ENCODE measurements at regions not wholly inside any gene's neighbourhood (a gene's known extent, or its start where the extent isn't known, plus 50 kb on each side); places are given as distances from the start of the nearest gene placed in this dataset.
"Not testable (repeated sequence)": the region's sequence is repeated elsewhere in the genome, so short reads cannot be mapped to it uniquely, and the experiment has no call there.

DNA sequence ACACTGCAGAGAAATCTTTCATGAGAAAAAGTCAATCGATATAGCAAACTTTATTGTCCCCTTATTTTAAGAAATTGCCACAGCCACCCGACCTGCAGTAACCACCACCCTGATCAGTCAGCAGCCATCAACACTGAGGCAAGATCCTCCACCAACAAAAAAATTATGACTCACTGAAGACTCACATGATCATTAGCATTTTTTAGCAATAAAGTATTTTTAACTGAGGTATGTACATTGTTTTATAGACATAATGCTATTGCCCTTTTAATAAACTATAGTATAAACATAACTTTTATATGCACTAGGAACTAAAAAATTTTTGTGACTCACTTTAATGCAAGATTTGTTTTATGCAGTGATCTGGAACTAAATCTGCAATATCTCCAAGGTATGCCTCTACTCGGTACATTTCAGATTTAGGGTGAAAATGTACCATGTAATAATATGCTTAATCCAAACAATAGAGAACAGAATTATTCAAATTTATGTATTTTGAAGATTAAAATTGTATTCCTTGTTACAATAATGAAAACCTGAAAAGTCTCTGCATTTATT, 79.2 kb upstream of the CEP126 start:
- no peak overlapping the region for H3K27ac ChIP-seq (ENCODE audit: low read depth, low read length)
- no peaks in the 10 kb centered on the region for H3K36me3 ChIP-seq (ENCODE audit: control insufficient read depth in 5 of 5, insufficient read depth in 5 of 5, low read length in 5 of 5)
- no peak overlapping the region for H3K9ac ChIP-seq (ENCODE audit: low read length in 5 of 5)
- no peaks in the 10 kb centered on the region for H3K9me3 ChIP-seq (ENCODE audit: control insufficient read depth in 5 of 5, low read length in 5 of 5)
- no peaks in the 10 kb centered on the region for H3K27me3 ChIP-seq (ENCODE audit: control insufficient read depth in 5 of 5, insufficient read depth in 4 of 5, low read length in 5 of 5)
- no peaks in the 10 kb centered on the region for H3K4me1 ChIP-seq (ENCODE audit: control insufficient read depth in 5 of 5, insufficient read depth in 5 of 5, low read length in 5 of 5)
- H3K4me3 ChIP-seq (ENCODE audit: low read depth in 1 of 5, low read length in 5 of 5): no peak overlapping the region

GRCh38 chr11:101830475-101830874, 84.3 kb upstream of the CEP126 start:
- not testable (repeated sequence) for H3K27ac ChIP-seq (ENCODE audit: low read depth, low read length); H3K4me3 ChIP-seq (ENCODE audit: low read depth in 1 of 5, low read length in 5 of 5); H3K36me3 ChIP-seq (ENCODE audit: control insufficient read depth in 5 of 5, insufficient read depth in 5 of 5, low read length in 5 of 5); H3K9ac ChIP-seq (ENCODE audit: low read length in 5 of 5); H3K4me1 ChIP-seq (ENCODE audit: control insufficient read depth in 5 of 5, insufficient read depth in 5 of 5, low read length in 5 of 5); H3K27me3 ChIP-seq (ENCODE audit: control insufficient read depth in 5 of 5, insufficient read depth in 4 of 5, low read length in 5 of 5); H3K9me3 ChIP-seq (ENCODE audit: control insufficient read depth in 5 of 5, low read length in 5 of 5)

- Histone ChIP-seq H3K4me3 (ENCODE audit: low read depth in 1 of 5, low read length in 5 of 5) (no peak overlapping the region), H3K36me3 (ENCODE audit: control insufficient read depth in 5 of 5, insufficient read depth in 5 of 5, low read length in 5 of 5) (no peaks in the 10 kb centered on the region), H3K4me1 (ENCODE audit: control insufficient read depth in 5 of 5, insufficient read depth in 5 of 5, low read length in 5 of 5) (no peaks in the 10 kb centered on the region), H3K27me3 (ENCODE audit: control insufficient read depth in 5 of 5, insufficient read depth in 4 of 5, low read length in 5 of 5) (no peaks in the 10 kb centered on the region), H3K27ac (ENCODE audit: low read depth, low read length) (no peak overlapping the region), H3K9me3 (ENCODE audit: control insufficient read depth in 5 of 5, low read length in 5 of 5) (no peaks in the 10 kb centered on the region), H3K9ac (ENCODE audit: low read length in 5 of 5) (no peak overlapping the region)
Measured at GRCh38 chr11:101825531-101825930, 89.3 kb upstream of the CEP126 start.

- no peaks in the 10 kb centered on the region for H3K36me3 ChIP-seq (ENCODE audit: control insufficient read depth in 5 of 5, insufficient read depth in 5 of 5, low read length in 5 of 5)
- no peak overlapping the region for H3K4me3 ChIP-seq (ENCODE audit: low read depth in 1 of 5, low read length in 5 of 5)
- peaks cover 0 to 14% (median 5%) of the 10 kb centered on the region in 5 donors for H3K4me1 ChIP-seq (ENCODE audit: control insufficient read depth in 5 of 5, insufficient read depth in 5 of 5, low read length in 5 of 5)
- no peaks in the 10 kb centered on the region for H3K27me3 ChIP-seq (ENCODE audit: control insufficient read depth in 5 of 5, insufficient read depth in 4 of 5, low read length in 5 of 5)
- H3K9me3 ChIP-seq (ENCODE audit: control insufficient read depth in 5 of 5, low read length in 5 of 5): no peaks in the 10 kb centered on the region
- H3K27ac ChIP-seq (ENCODE audit: low read depth, low read length): no peak overlapping the region
- H3K9ac ChIP-seq (ENCODE audit: low read length in 5 of 5): no peak overlapping the region
Measured at GRCh38 chr11:101817581-101817980, 97.2 kb upstream of the CEP126 start.

DNA sequence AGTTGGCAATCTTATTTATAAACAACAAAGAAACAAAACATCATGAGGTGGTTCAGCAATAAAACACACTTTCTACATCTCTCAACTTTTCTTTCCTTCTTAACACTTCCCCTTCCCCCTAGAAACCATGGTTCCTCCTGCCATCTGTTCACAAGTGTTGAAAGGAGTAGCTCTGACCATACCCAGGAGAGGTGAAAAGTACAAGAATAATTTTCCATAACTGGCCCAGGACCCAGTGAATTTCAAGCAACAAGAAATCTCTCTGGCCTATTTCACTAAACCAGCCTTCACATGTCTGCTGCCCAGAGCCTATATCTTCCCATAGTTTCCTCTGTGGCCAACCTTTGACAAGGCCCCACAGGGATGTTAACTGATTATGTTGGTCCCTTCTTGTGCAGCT, 98.2 kb upstream of the CEP126 start:
- H3K4me3 ChIP-seq (ENCODE audit: low read depth in 1 of 5, low read length in 5 of 5): no peak overlapping the region
- H3K27ac ChIP-seq (ENCODE audit: low read depth, low read length): no peak overlapping the region
- no peaks in the 10 kb centered on the region for H3K36me3 ChIP-seq (ENCODE audit: control insufficient read depth in 5 of 5, insufficient read depth in 5 of 5, low read length in 5 of 5)
- peaks cover 0 to 14% (median 5%) of the 10 kb centered on the region in 5 donors for H3K4me1 ChIP-seq (ENCODE audit: control insufficient read depth in 5 of 5, insufficient read depth in 5 of 5, low read length in 5 of 5)
- no peaks in the 10 kb centered on the region for H3K9me3 ChIP-seq (ENCODE audit: control insufficient read depth in 5 of 5, low read length in 5 of 5)
- H3K9ac ChIP-seq (ENCODE audit: low read length in 5 of 5): no peak overlapping the region
- no peaks in the 10 kb centered on the region for H3K27me3 ChIP-seq (ENCODE audit: control insufficient read depth in 5 of 5, insufficient read depth in 4 of 5, low read length in 5 of 5)

GRCh38 chr11:101812546-101812945, 102.3 kb upstream of the CEP126 start:
- Histone ChIP-seq H3K4me3 (ENCODE audit: low read depth in 1 of 5, low read length in 5 of 5) (no peak overlapping the region), H3K27ac (ENCODE audit: low read depth, low read length) (no peak overlapping the region), H3K9ac (ENCODE audit: low read length in 5 of 5) (no peak overlapping the region), H3K4me1 (ENCODE audit: control insufficient read depth in 5 of 5, insufficient read depth in 5 of 5, low read length in 5 of 5) (peaks cover 0 to 11% (median 5%) of the 10 kb centered on the region in 5 donors), H3K27me3 (ENCODE audit: control insufficient read depth in 5 of 5, insufficient read depth in 4 of 5, low read length in 5 of 5) (no peaks in the 10 kb centered on the region), H3K9me3 (ENCODE audit: control insufficient read depth in 5 of 5, low read length in 5 of 5) (no peaks in the 10 kb centered on the region), H3K36me3 (ENCODE audit: control insufficient read depth in 5 of 5, insufficient read depth in 5 of 5, low read length in 5 of 5) (no peaks in the 10 kb centered on the region)

DNA sequence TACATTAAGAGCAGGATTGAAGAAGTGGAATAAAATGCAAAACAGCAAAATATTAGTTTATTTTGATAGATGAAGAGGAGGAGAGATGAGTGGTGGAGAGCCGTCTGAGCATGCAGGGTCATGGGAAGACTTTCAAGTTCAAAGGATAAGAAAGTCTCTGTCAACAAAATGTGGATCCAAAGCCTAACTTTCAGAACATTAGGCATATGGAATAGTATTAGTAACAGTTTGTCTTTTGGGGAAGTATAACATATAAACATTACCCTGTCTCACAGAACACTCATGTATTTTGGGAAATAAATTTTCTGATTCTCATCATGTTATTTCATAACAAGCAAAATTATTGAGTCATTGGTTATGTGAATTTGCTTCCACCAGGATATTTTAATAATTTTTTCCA, 104.3 kb upstream of the CEP126 start:
- H3K4me1 ChIP-seq (ENCODE audit: control insufficient read depth in 5 of 5, insufficient read depth in 5 of 5, low read length in 5 of 5): peaks cover 0 to 3% (median 0%) of the 10 kb centered on the region in 5 donors
- H3K27me3 ChIP-seq (ENCODE audit: control insufficient read depth in 5 of 5, insufficient read depth in 4 of 5, low read length in 5 of 5): no peaks in the 10 kb centered on the region
- H3K9me3 ChIP-seq (ENCODE audit: control insufficient read depth in 5 of 5, low read length in 5 of 5): no peaks in the 10 kb centered on the region
- no peak overlapping the region for H3K27ac ChIP-seq (ENCODE audit: low read depth, low read length)
- no peak overlapping the region for H3K4me3 ChIP-seq (ENCODE audit: low read depth in 1 of 5, low read length in 5 of 5)
- no peaks in the 10 kb centered on the region for H3K36me3 ChIP-seq (ENCODE audit: control insufficient read depth in 5 of 5, insufficient read depth in 5 of 5, low read length in 5 of 5)
- H3K9ac ChIP-seq (ENCODE audit: low read length in 5 of 5): no peak overlapping the region

- Histone ChIP-seq H3K9ac (ENCODE audit: low read length in 5 of 5) (no peak overlapping the region), H3K4me1 (ENCODE audit: control insufficient read depth in 5 of 5, insufficient read depth in 5 of 5, low read length in 5 of 5) (peaks cover 0 to 2% (median 0%) of the 10 kb centered on the region in 5 donors), H3K27ac (ENCODE audit: low read depth, low read length) (no peak overlapping the region), H3K27me3 (ENCODE audit: control insufficient read depth in 5 of 5, insufficient read depth in 4 of 5, low read length in 5 of 5) (no peaks in the 10 kb centered on the region), H3K36me3 (ENCODE audit: control insufficient read depth in 5 of 5, insufficient read depth in 5 of 5, low read length in 5 of 5) (no peaks in the 10 kb centered on the region), H3K9me3 (ENCODE audit: control insufficient read depth in 5 of 5, low read length in 5 of 5) (no peaks in the 10 kb centered on the region), H3K4me3 (ENCODE audit: low read depth in 1 of 5, low read length in 5 of 5) (no peak overlapping the region)
Measured at GRCh38 chr11:101807531-101807930, 107.3 kb upstream of the CEP126 start.

DNA sequence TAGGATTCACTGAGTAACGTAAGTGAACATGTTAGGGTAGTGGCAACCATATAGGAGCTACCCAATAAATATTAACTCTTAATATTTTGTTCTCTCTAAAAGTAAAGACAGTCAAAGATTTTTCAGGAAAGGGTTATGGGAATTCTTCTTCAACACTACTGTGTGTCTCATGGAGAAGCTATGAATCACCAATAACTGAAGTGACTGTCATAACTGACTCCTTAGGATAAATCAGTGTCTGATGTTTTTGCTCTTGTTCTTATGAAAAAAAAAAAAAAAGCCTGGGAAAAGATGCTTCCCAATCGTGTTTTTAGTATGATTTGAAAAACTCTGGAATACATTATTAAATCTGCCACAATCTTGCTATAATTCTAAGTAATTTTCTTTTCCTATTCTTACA, 111.2 kb upstream of the CEP126 start:
- H3K4me3 ChIP-seq (ENCODE audit: low read depth in 1 of 5, low read length in 5 of 5): no peak overlapping the region
- no peaks in the 10 kb centered on the region for H3K27me3 ChIP-seq (ENCODE audit: control insufficient read depth in 5 of 5, insufficient read depth in 4 of 5, low read length in 5 of 5)
- H3K4me1 ChIP-seq (ENCODE audit: control insufficient read depth in 5 of 5, insufficient read depth in 5 of 5, low read length in 5 of 5): no peaks in the 10 kb centered on the region

GRCh38 chr11:101797335-101797734, 117.5 kb upstream of the CEP126 start:
- Histone ChIP-seq H3K4me1 (ENCODE audit: control insufficient read depth in 5 of 5, insufficient read depth in 5 of 5, low read length in 5 of 5) (no peaks in the 10 kb centered on the region), H3K9ac (ENCODE audit: low read length in 5 of 5) (no peak overlapping the region), H3K9me3 (ENCODE audit: control insufficient read depth in 5 of 5, low read length in 5 of 5) (no peaks in the 10 kb centered on the region), H3K4me3 (ENCODE audit: low read depth in 1 of 5, low read length in 5 of 5) (no peak overlapping the region), H3K27me3 (ENCODE audit: control insufficient read depth in 5 of 5, insufficient read depth in 4 of 5, low read length in 5 of 5) (no peaks in the 10 kb centered on the region), H3K36me3 (ENCODE audit: control insufficient read depth in 5 of 5, insufficient read depth in 5 of 5, low read length in 5 of 5) (no peaks in the 10 kb centered on the region), H3K27ac (ENCODE audit: low read depth, low read length) (no peak overlapping the region)

More for the DNA sequence above, 111.2 kb upstream of the CEP126 start:
- no peak overlapping the region for H3K9ac ChIP-seq (ENCODE audit: low read length in 5 of 5)
- H3K9me3 ChIP-seq (ENCODE audit: control insufficient read depth in 5 of 5, low read length in 5 of 5): no peaks in the 10 kb centered on the region
- H3K27ac ChIP-seq (ENCODE audit: low read depth, low read length): no peak overlapping the region
- no peaks in the 10 kb centered on the region for H3K36me3 ChIP-seq (ENCODE audit: control insufficient read depth in 5 of 5, insufficient read depth in 5 of 5, low read length in 5 of 5)

DNA sequence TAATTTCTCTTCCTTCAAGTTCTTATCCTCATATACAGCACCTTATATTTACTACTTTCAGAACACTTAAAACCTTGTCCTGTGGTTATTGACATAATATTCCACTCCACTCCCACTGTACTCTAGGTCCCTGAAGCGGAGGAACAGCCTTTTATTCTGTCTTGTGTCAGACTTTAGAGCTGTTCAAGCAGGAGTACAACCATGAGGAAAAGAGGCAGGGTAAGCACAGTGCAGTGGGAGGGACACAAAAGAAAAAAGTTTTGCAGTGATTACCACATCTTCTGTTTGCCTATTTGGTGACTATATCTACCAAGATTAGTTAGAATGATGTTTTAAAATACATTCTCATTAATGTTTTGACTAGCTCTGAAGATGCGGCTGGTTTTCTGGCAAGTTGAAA, 122.0 kb upstream of the CEP126 start:
- Histone ChIP-seq H3K4me3 (ENCODE audit: low read depth in 1 of 5, low read length in 5 of 5) (no peak overlapping the region), H3K9me3 (ENCODE audit: control insufficient read depth in 5 of 5, low read length in 5 of 5) (no peaks in the 10 kb centered on the region), H3K27me3 (ENCODE audit: control insufficient read depth in 5 of 5, insufficient read depth in 4 of 5, low read length in 5 of 5) (no peaks in the 10 kb centered on the region), H3K36me3 (ENCODE audit: control insufficient read depth in 5 of 5, insufficient read depth in 5 of 5, low read length in 5 of 5) (no peaks in the 10 kb centered on the region), H3K27ac (ENCODE audit: low read depth, low read length) (no peak overlapping the region), H3K4me1 (ENCODE audit: control insufficient read depth in 5 of 5, insufficient read depth in 5 of 5, low read length in 5 of 5) (no peaks in the 10 kb centered on the region), H3K9ac (ENCODE audit: low read length in 5 of 5) (no peak overlapping the region)
